ENCODE measurements at regions not wholly inside any gene's neighbourhood (a gene's known extent, or its start where the extent isn't known, plus 50 kb on each side); places are given as distances from the start of the nearest gene placed in this dataset.

DNA sequence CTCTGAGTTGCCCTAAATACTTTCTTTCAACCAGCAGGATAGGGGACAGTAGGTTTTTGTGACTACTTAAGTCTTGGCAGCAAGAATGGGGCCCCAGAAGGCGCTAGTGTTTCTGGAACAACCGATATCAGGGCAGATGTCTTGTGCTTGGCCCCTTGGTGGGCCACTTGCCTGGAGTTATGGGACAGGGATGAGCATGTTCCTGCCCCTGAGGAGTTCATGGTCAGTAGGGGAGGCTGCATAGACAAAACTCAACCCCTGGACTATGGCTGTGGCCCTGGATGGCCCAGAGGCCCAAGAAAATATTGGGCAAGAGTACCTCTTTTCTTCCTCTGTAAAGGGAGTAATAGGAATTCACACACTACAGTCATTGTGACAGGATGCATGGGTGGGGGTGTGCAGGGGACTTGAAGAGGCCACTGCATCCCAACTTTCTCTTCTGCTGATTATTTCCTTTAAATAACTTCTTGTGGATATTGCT is 57.7 kb upstream of the IGFBP3 start:
- TF ChIP-seq, protein P1, sequence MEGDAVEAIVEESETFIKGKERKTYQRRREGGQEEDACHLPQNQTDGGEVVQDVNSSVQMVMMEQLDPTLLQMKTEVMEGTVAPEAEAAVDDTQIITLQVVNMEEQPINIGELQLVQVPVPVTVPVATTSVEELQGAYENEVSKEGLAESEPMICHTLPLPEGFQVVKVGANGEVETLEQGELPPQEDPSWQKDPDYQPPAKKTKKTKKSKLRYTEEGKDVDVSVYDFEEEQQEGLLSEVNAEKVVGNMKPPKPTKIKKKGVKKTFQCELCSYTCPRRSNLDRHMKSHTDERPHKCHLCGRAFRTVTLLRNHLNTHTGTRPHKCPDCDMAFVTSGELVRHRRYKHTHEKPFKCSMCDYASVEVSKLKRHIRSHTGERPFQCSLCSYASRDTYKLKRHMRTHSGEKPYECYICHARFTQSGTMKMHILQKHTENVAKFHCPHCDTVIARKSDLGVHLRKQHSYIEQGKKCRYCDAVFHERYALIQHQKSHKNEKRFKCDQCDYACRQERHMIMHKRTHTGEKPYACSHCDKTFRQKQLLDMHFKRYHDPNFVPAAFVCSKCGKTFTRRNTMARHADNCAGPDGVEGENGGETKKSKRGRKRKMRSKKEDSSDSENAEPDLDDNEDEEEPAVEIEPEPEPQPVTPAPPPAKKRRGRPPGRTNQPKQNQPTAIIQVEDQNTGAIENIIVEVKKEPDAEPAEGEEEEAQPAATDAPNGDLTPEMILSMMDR (IDR thresholded peaks at IDR 0.05), result no peak
- TF ChIP-seq EZH2 (IDR thresholded peaks at IDR 0.05; ENCODE audit: borderline replicate concordance, insufficient read depth, low read depth, low read length, poor library complexity, severe bottlenecking), result no peak
